ENCODE measurements at regions not wholly inside any gene's neighbourhood (a gene's known extent, or its start where the extent isn't known, plus 50 kb on each side); places are given as distances from the start of the nearest gene placed in this dataset.

- TF ChIP-seq ZFX (IDR thresholded peaks at IDR 0.05) = no peak
- no peak for TF ChIP-seq CTCF (conservative IDR thresholded peaks at IDR 0.05)
- H3K27ac ChIP-seq = no peak overlapping the region
These were observed 100.4 kb upstream of the PPFIA2 start for GRCh38 chr12:81859521-81859920.

- TF ChIP-seq ZFX (IDR thresholded peaks at IDR 0.05) (no peak), CTCF (conservative IDR thresholded peaks at IDR 0.05) (no peak)
- no peak overlapping the region for H3K27ac ChIP-seq
These were observed 84.4 kb upstream of the PPFIA2 start for GRCh38 chr12:81843599-81843998.

- TF ChIP-seq CTCF (conservative IDR thresholded peaks at IDR 0.05) = no peak
- no peak for TF ChIP-seq ZFX (IDR thresholded peaks at IDR 0.05)
- H3K27ac ChIP-seq = no peak overlapping the region
These were observed 76.6 kb upstream of the PPFIA2 start for GRCh38 chr12:81835783-81836182.

DNA sequence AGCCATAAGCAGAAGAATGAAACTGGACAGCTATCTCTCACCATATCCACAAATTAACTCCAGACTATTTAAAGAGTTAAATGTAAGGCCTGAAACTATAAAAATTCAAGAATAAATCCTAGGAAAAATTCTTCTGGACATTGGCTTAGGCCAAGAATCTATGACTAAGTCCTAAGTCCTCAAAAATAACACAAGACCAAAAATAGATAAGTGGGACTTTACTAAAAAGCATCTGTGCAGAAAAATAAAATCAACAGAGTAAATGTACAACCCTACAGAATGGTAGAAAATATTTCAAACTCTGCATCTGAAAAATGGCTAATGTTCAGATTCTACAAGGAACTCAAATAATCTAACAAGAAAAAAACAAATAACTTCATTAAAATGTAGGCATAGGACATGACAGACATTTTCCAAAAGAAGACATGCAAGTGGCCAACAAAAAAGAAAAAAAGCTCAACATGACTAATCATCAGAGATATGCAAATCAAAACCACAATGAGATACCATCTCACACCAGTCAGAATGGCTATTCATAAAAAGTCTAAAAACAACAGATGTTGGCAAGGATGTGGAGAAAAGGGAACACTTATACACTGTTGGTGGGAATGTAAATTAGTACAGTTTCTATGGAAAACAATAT, 61.0 kb upstream of the PPFIA2 start:
- TF ChIP-seq ZFX (IDR thresholded peaks at IDR 0.05) = no peak
- no peak for TF ChIP-seq CTCF (conservative IDR thresholded peaks at IDR 0.05)
- H3K27ac ChIP-seq = no peak overlapping the region

- H3K27ac ChIP-seq = no peak overlapping the region
- TF ChIP-seq ZFX (IDR thresholded peaks at IDR 0.05) (no peak), CTCF (conservative IDR thresholded peaks at IDR 0.05) (no peak)
These were observed 56.5 kb upstream of the PPFIA2 start for GRCh38 chr12:81815611-81816010.

GRCh38 chr12:81811778-81812125, 52.6 kb upstream of the PPFIA2 start:
- H3K27ac ChIP-seq = no peak overlapping the region; the same call in 1 of the 2 replicates
- TF ChIP-seq ZFX (IDR thresholded peaks at IDR 0.05) (no peak), CTCF (conservative IDR thresholded peaks at IDR 0.05) (no peak)

GRCh38 chr12:81811061-81811777, 52.1 kb upstream of the PPFIA2 start:
- TF ChIP-seq ZFX (IDR thresholded peaks at IDR 0.05) (no peak), CTCF (conservative IDR thresholded peaks at IDR 0.05) (no peak)

More at GRCh38 chr12:81811061-81811777, 52.1 kb upstream of the PPFIA2 start:
- H3K27ac ChIP-seq = no peak overlapping the region; the same call in 1 of the 2 replicates

Measured in C4-2B (cell line).